MV-4-11 (cell line): ENCODE measurements at regions not wholly inside any gene's neighbourhood (a gene's known extent, or its start where the extent isn't known, plus 50 kb on each side); places are given as distances from the start of the nearest gene placed in this dataset.

Source experiments
- DNase-seq: peaks from one replicate; lab custom pipeline; 2025; lab: John Stamatoyannopoulos, UW

- no peak for DNase-seq
Observed at GRCh38 chr2:6667326-6667725, 198.4 kb downstream of the CMPK2 start.

DNA sequence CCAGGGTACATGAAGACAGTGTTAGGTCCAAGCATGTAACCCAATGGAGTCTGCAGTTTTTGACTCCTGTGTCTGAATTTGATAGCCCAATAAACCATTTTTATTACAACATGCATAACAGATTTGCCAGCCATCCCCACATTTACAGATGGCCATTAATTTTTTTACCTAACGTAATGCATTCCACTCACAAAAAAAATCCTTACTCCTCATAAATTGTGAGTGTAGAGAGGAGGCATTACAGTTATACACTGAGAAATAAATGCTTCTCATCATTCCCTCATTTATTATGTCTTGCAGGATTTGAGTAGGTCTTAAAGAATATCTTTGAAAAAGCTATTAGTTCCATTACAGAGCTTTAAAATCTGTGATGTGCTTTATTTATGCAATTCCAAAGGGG, 193.8 kb downstream of the CMPK2 start:
- DNase-seq: no peak

DNA sequence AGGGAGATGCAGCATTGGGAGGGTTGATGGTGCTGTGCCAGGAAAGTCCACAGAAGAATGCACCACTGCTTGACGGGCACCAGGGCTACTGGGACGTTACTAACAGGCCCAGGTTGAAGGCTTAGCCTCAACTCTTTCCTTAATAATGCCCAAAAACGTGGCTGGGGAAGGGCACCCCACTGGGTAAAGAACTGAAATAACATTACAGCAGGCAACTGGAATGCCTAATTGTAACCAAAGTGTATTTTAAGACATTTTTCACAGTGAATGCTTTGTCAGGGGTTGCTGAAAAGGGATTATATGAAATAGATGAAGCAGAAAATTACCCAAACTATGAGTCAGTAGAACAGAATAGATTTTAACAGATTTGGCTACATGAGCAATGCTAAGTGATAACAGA, 191.3 kb downstream of the CMPK2 start:
- no peak for DNase-seq

DNA sequence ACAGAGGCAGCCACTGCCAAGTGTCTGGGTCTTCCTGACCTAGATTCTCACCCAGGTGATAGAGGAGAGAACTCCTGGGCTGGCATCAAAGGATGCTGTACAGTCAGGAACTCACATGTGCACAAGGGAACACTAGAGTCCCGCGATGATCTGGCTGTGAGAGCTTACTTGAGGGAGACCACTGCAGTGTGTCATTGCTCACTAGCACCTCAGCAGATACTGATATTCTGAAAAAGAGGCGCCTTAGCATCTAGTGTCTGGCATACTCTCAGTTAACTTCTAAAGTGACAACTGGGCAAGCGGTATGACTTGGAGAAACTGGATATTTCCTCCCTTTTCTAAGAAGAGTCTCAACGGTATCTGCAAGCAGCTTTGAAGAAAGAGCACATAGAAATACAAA, 189.9 kb downstream of the CMPK2 start:
- DNase-seq: no peak

GRCh38 chr2:6676241-6676640, 189.5 kb downstream of the CMPK2 start:
- DNase-seq: no peak

- no peak for DNase-seq
Observed at GRCh38 chr2:6676776-6677175, 188.9 kb downstream of the CMPK2 start.

GRCh38 chr2:6679471-6679870, 186.2 kb downstream of the CMPK2 start:
- DNase-seq: no peak

- no peak for DNase-seq
Observed at GRCh38 chr2:6683516-6683915, 182.2 kb downstream of the CMPK2 start.

DNA sequence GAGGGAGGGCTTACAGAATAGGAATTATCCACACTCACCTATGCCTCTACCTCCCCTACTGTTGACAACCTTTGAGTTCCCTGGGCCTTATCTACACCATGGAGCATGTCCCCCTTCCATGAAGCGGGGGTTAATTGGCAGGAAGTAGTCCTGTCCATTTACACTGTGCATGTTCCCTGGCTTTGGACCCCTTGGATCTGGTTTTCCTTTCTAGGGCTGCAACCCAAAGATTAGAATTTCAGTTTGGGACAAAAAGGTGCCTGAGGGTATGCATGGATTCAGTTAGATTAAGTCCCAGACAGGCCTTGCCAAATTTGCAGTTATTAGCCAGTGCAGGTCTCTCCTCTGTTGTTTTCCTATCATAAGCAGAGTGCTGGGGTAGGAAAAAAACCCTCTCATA, 180.3 kb downstream of the CMPK2 start:
- no peak for DNase-seq

GRCh38 chr2:6692056-6692455, 173.7 kb downstream of the CMPK2 start:
- DNase-seq: no peak

GRCh38 chr2:6692819-6693218, 172.9 kb downstream of the CMPK2 start:
- DNase-seq: no peak

DNA sequence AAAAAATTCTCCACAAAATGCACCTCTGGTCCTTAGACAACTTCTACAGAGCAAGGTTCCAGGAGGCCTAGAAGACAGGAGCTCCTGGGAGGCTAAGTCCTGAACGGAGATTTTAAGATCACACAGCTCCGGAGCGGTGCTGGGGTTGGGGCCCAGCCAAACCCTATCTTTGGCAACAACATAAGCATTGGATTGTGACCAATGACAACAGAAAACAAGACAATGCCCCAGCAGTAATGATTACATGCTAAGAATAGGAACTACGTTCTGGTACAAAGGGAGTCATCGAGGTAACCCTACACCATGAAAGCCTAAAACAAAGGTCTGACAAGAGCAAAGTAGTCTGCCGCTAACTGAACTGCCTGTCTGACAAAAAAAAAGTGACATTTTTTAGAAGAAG, 171.2 kb downstream of the CMPK2 start:
- no peak for DNase-seq

- no peak for DNase-seq
Observed at GRCh38 chr2:6700335-6700734, 165.4 kb downstream of the CMPK2 start.

GRCh38 chr2:6704077-6704476, 161.6 kb downstream of the CMPK2 start:
- DNase-seq: no peak

DNA sequence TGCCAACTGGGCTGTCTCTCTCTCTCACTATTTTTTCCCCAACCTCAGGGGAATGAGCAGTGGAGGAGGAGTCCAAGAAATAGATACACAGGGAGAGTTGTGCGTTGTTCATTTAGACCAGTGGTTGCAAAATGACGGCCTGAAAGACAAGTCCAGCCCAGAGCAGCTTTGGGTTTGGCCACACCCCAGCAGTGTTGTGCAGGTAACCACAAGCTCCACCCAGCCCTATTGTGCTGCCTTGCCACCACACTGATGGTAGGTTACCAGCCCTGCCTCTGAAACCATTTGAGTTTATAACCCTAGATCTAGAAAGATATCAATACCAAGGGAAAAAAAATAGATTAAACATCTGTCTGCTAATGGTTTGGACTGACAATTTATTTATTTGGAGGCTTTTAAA, 144.3 kb downstream of the CMPK2 start:
- no peak for DNase-seq

DNA sequence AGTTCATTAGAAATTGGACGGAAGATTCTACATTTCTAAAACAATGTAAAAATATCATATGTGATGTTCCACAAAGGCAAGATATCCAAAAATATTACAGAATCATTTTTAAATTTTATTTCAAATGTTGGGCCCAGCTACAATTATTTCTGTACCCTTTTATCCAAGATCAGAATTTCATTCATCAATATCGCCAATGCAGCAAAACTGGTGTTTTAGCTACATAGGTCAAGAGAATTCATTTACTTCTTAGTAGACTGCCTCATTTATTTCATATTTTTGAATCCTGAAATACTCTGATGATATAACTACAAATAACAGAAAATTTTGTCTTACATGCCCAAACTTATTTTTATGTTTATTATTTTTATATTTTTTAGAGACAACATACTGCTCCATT, 143.1 kb downstream of the CMPK2 start:
- no peak for DNase-seq

- no peak for DNase-seq
Observed at GRCh38 chr2:6723865-6724604, 141.7 kb downstream of the CMPK2 start.

DNA sequence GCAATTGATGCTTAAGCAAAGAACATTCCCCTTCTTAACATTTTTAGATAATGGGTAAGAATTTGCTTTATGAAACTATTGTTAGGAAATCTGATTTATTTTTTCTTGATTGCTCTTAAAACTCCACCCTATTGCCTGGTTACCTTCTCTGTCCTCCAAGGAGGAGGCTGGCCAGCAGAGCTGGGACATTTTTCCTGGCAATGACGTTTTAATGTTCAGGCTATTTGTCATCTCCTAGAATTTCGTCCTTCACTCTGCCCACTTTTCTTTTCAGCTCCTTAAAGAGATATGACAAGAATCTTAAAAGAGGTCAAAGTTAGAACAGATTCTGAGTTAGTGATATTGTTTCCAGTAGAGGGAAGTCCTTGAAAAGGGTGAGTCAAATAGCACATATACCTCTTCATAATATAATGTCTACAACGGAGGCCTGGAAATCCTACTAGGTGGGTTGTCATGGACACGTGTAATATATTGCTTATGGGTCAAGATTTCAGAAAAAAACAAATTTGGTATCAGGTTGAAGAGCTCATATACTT, 141.0 kb downstream of the CMPK2 start:
- no peak for DNase-seq

- DNase-seq: no peak
Observed at GRCh38 chr2:6728156-6728555, 137.6 kb downstream of the CMPK2 start.

DNA sequence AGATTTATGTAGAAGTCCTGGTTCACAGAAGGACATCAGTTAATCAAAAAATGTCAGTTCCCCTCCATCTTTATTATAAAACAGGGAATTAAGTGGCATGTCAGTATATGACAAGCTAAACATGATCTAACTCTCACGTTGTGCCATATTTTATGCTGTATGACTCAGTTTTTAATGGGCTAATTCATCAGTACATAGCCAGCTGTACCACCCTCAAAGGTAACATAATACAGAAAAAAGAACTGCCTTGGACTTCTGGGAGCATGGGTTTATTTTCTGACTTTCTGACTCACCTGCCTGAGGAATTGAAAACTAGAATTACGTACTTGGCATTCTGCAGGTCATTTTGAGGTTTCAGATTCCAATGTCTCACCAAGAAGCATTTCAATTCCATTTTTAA, 135.7 kb downstream of the CMPK2 start:
- no peak for DNase-seq

DNA sequence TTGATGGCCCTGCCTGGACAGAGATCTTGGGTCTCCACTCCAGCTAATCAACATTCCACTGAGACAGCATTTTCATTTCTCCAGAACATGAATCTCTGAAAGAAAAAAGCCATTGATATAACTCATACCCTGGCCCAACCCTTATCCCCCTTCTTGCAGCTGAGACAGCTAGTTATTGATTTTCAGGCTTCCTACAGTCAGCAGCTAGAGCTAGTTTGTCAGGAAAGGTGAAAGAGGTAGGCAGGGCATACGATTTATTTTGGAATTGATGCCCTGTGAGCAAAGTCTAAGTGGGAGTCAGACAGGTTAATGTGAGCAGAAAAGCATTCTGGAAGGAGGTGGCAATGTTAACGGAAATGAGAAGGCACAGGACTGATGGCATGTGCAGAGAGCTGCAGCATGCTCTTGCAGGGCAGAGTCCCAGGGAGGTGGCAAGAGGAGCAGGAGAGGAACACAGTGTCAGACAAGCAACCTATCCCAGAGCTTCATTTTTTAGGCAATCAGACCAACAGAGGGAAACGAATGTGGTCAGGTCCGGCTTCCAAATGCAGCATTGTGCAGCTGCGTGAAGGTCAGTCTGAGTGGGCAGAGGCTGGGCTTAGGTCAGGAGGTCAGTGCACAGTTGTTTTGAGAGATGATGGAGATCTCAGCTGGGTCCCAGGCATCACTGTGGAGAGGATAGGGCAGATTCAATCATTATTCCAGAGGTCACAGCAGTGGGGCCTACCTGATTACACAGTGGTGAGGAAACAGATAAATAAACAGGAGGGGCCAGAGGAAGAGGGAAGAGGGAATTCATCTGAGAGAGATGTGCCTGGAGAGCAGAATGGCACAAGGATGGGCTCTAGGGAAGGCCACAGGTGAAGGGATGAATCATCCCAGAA, 134.8 kb downstream of the CMPK2 start:
- DNase-seq: no peak

DNA sequence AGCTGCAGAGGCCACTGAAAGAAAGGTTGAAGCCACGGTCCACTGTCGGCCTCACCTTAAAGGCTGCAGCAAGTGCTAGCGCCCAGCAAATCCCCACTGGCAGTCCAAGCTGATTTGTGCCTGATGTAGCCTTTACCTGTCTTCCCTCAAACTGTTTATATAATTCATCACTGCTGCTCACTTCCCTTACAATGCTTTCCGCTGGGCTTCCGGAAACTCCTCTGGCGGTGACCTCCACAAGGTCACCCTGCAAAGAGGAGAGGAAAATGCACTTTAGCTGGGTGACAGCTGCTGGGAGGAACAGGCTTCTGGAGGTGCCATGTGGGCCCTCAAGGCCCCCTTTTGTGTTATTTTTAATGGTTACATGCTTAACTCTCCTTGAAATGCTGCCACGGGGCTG, 126.2 kb downstream of the CMPK2 start:
- no peak for DNase-seq

DNA sequence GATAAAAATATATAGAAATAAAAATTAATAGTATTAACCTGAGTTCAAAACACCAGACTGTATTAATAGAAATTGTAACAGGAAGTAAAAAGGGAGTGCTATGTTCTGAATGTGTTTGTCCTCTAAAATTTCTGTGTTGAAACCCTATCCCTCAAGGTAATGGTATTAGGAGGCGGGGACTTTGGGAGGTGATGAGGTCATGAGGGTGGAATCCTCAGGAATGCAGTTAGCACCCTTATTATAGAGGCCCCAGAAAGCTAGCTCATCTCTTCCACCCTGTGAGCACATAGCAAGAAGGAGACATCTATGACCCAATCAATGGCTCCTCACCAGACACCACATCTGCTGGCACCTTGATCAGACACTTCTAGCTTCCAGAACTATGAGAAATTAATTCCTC, 124.5 kb downstream of the CMPK2 start:
- no peak for DNase-seq
